Heart right ventricle (tissue), 16 donors: ENCODE measurements at regions not wholly inside any gene's neighbourhood (a gene's known extent, or its start where the extent isn't known, plus 50 kb on each side); places are given as distances from the start of the nearest gene placed in this dataset.
A peak's percentile ranks its signal among the peaks of the same experiment; 100 is the strongest.

Experiments
- ATAC-seq, 8 donors: fragments of 200-7000 bp; cut with Tn5 transposase; one replicate each; pipeline ENCODE4 v1.9.1; 2020; ENCODE audit warnings: mild to moderate bottlenecking in 8 of 8, moderate library complexity in 8 of 8, moderate number of reproducible peaks in 1 of 8
- DNase-seq, 2 donors: peaks; one replicate each; pipeline ENCODE4 v3.0.0-alpha.2; 2020
- H3K27ac ChIP-seq, 10 donors: fragments of 200-600 bp; sonication (generic) in 2 of 10; one replicate each; pipeline versions ENCODE4 v1.5.0 to v1.8.0; 2020 to 2022; ENCODE audit warnings: mild to moderate bottlenecking in 3 of 10
- H3K27me3 ChIP-seq, 7 donors: fragments of 200-600 bp; one replicate each; pipeline ENCODE4 v1.8.0; 2021 to 2022; ENCODE audit warnings: mild to moderate bottlenecking in 2 of 7
- H3K36me3 ChIP-seq, 9 donors: fragments of 200-600 bp; sonication (generic) in 1 of 9; one replicate each; pipeline versions ENCODE4 v1.5.0 to v1.8.0; 2020 to 2022; ENCODE audit warnings: mild to moderate bottlenecking in 2 of 9
- H3K4me1 ChIP-seq, 9 donors: fragments of 200-600 bp; sonication (generic) in 1 of 9; one replicate each; pipeline versions ENCODE4 v1.5.0 to v1.8.0; 2020 to 2022; ENCODE audit warnings: mild to moderate bottlenecking in 4 of 9
- H3K4me3 ChIP-seq, 10 donors: fragments of 200-600 bp; sonication (generic) in 2 of 10; one replicate each; pipeline versions ENCODE4 v1.5.0 to v1.8.0; 2020 to 2022; ENCODE audit warnings: mild to moderate bottlenecking in 7 of 10, moderate library complexity in 2 of 10
- H3K9me3 ChIP-seq, 11 donors: fragments of 200-600 bp in 10 of 11; sonication (generic) in 2 of 11; one replicate each; pipeline versions ENCODE4 v1.5.0 to v1.8.0; 2013 to 2022; ENCODE audit warnings: mild to moderate bottlenecking in 2 of 11, control low read depth in 1 of 11, moderate library complexity in 1 of 11
- WGBS, 2 donors: extraction: QIAGEN DNeasy Blood & Tissue Kit; methylation state at CpG; one replicate each; pipeline ENCODE4 v1.1.7; 2013; ENCODE audit warnings: inconsistent platforms in 1 of 2; 5-methylcytosine and 5-hydroxymethylcytosine counted together
- intact Hi-C, 10 donors: fragments of 100-400 bp; cut with DNase I; formaldehyde crosslinking; loops; one replicate each; pipeline versions ENCODE4 v1.11.1 to v1.14.2; 2022
- TF ChIP-seq, protein P1 (sequence below), 9 donors: fragments of 200-600 bp; sonication (generic) in 2 of 9; IDR thresholded peaks; one replicate each; pipeline versions ENCODE4 v1.5.0 to v1.8.0; 2021 to 2022; ENCODE audit warnings: antibody characterized with exemption in 9 of 9, mild to moderate bottlenecking in 5 of 9, moderate library complexity in 1 of 9
- donor health status: Arrhythmogenic right ventricular cardiomyopathy.
- donor health status: ischemic (EF 13 %, LVEDD 7.1; RV severe dilation, severe dysfunction).
- donor health status: healthy with polysubstance abuse.
- donor health status: DM: no; HTN: yes; CAD: no.
- donor health status: DM: no; HTN: no; CAD: no.
- donor health status: ischemic (EF 25% LVEDD 6.9; RV normal size, moderate dysfunction).
- donor health status: ischemic (EF 25% LVEDD 5.7; RV mildly dilated, moderate dysfunction).
- donor health status: healthy.
- donor health status: DM: yes; HTN: yes; CAD: no.
- donor health status: Ischemic cardiomyopathy.
- donor health status: ischemic (EF 35%, LVEDD 5.7; RV mildly dilated, moderate dysfunction).
- donor health status: nonischemic (EF 11% LVEDD 7.7; RV severe dilation, severe dysfunction).
- donor health status: DM: yes; HTN: yes; CAD: no.
- donor health status: PGD.
- donor health status: ischemic (EF 29% LVEDD 5.4; RV normal size, mild dysfunction).
- donor health status: nonischemic (EF 23%, LVEDD 6.1; RV moderate dilation, normal function).

DNA sequence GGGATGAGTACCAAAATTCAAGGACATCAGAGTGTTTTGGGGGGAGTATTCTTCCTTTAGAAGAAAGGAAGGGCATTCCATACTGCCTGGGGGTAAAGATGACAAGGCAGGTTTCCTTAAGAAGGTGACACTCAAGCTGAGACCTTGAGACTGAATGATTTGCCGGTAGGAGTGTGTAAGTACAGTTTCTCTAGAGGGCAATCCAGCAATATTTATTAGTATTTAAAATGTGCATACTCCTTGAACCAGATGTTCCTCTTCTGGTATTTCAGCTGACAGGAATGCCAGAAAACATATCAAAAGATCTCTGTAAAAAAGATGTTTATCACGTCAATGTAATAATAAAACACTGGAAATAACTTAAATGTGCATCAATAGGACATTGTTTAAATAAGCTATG lies 106.4 kb upstream of the TMCC3 start:
- H3K27me3 ChIP-seq: peaks cover 0 to 6% (median 0%) of the 10 kb centered on the region in 7 donors
- no peak overlapping the region for H3K27ac ChIP-seq
- 60 to 71% methylated on average over 2 of the region's 2 CpGs for WGBS, 2 donors
- H3K4me1 ChIP-seq: no peaks in the 10 kb centered on the region
- DNase-seq (no peak), ATAC-seq (no peak)
- H3K4me3 ChIP-seq: no peak overlapping the region
- no peaks in the 10 kb centered on the region for H3K36me3 ChIP-seq
- TF ChIP-seq, protein P1, sequence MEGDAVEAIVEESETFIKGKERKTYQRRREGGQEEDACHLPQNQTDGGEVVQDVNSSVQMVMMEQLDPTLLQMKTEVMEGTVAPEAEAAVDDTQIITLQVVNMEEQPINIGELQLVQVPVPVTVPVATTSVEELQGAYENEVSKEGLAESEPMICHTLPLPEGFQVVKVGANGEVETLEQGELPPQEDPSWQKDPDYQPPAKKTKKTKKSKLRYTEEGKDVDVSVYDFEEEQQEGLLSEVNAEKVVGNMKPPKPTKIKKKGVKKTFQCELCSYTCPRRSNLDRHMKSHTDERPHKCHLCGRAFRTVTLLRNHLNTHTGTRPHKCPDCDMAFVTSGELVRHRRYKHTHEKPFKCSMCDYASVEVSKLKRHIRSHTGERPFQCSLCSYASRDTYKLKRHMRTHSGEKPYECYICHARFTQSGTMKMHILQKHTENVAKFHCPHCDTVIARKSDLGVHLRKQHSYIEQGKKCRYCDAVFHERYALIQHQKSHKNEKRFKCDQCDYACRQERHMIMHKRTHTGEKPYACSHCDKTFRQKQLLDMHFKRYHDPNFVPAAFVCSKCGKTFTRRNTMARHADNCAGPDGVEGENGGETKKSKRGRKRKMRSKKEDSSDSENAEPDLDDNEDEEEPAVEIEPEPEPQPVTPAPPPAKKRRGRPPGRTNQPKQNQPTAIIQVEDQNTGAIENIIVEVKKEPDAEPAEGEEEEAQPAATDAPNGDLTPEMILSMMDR (IDR thresholded peaks at IDR 0.05): no peak
- no peaks in the 10 kb centered on the region for H3K9me3 ChIP-seq
- intact Hi-C loops: loop anchor here in 2 of 10 donors (10.0 kb wide), 2 partner anchors 192 to 622 kb away; no protein-coding TSS in a partner anchor

DNA sequence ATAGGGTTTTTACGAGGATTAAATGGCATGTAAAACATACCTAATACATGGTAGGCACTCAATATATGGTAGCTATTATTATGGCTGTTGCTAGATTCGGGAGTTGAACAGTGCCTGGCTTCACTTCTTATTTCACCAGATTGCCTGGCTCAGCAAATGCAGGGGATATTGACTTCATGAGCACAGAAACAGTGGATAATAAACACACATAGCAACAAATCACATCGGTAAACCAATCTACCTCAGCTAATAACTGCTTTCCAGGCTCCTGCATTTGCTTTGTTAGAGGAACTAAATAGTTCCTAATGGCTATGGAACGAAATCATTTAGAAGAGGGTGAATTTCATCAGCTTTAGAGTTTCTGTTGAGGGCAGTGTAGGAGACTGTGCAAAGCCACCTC lies 105.2 kb upstream of the TMCC3 start:
- ATAC-seq (no peak), DNase-seq (no peak)
- H3K9me3 ChIP-seq: no peaks in the 10 kb centered on the region
- 91 to 95% methylated on average over 4 of the region's 4 CpGs for WGBS, 2 donors
- intact Hi-C loops: loop anchor here in 2 of 10 donors (10.0 kb wide), 2 partner anchors 191 to 621 kb away; no protein-coding TSS in a partner anchor
- H3K4me1 ChIP-seq: no peaks in the 10 kb centered on the region
- no peak overlapping the region for H3K4me3 ChIP-seq
- peaks cover 0 to 6% (median 2%) of the 10 kb centered on the region in 7 donors for H3K27me3 ChIP-seq
- H3K36me3 ChIP-seq: no peaks in the 10 kb centered on the region
- no peak overlapping the region for H3K27ac ChIP-seq
- TF ChIP-seq, protein P1 (IDR thresholded peaks at IDR 0.05): no peak

DNA sequence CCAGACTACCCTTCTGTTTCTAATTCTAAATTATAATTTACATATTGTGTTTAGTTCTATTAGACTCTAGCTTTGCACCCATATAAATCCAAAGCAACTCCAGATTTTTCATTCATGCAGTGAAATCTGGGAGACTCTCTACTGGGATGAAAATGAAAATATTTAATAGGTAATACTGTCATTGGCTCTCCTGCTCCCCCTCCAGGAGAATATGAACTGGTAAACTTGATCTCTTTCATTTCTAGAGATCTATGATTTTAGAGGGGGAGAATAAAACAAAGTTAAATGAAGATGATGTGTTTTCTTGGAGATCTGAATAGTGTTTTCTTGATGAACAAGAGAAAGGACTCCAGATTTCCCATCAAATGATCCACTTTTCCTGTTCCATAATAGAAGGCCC lies 104.3 kb upstream of the TMCC3 start:
- intact Hi-C loops: loop anchor here in 2 of 10 donors (10.0 kb wide), 2 partner anchors 190 to 620 kb away; no protein-coding TSS in a partner anchor
- DNase-seq (no peak), ATAC-seq (no peak)
- Histone ChIP-seq H3K4me3 (no peak overlapping the region), H3K27me3 (peaks cover 0 to 6% (median 3%) of the 10 kb centered on the region in 7 donors), H3K36me3 (no peaks in the 10 kb centered on the region), H3K9me3 (no peaks in the 10 kb centered on the region), H3K27ac (no peak overlapping the region), H3K4me1 (no peaks in the 10 kb centered on the region)
- TF ChIP-seq, protein P1 (IDR thresholded peaks at IDR 0.05): peak in 7 of 9 donors; percentile 7 to 48 (median 31)

GRCh38 chr12:94753036-94753679 lies 102.8 kb upstream of the TMCC3 start:
- DNase-seq (no peak), ATAC-seq (peak in 2 of 8 donors; percentile 35 to 65)
- Histone ChIP-seq H3K27me3 (peaks cover 0 to 6% (median 3%) of the 10 kb centered on the region in 7 donors), H3K9me3 (no peaks in the 10 kb centered on the region), H3K36me3 (no peaks in the 10 kb centered on the region), H3K27ac (no peak overlapping the region), H3K4me3 (no peak overlapping the region), H3K4me1 (no peaks in the 10 kb centered on the region)
- 77 to 84% methylated on average over 7 of the region's 7 CpGs for WGBS, 2 donors
- TF ChIP-seq, protein P1 (IDR thresholded peaks at IDR 0.05): peak in 3 of 9 donors; percentile 6 to 12 (median 12)
- intact Hi-C loops: loop anchor here in 2 of 10 donors (10.0 kb wide), 2 partner anchors 188 to 618 kb away; no protein-coding TSS in a partner anchor
